ENCODE measurements at regions not wholly inside any gene's neighbourhood (a gene's known extent, or its start where the extent isn't known, plus 50 kb on each side); places are given as distances from the start of the nearest gene placed in this dataset.

GRCh38 chr12:126768517-126768916 lies 1498.5 kb upstream of the TMEM132C start:
- DNase-seq (ENCODE audit: low spot score), result no peak
- TF ChIP-seq, protein P1, sequence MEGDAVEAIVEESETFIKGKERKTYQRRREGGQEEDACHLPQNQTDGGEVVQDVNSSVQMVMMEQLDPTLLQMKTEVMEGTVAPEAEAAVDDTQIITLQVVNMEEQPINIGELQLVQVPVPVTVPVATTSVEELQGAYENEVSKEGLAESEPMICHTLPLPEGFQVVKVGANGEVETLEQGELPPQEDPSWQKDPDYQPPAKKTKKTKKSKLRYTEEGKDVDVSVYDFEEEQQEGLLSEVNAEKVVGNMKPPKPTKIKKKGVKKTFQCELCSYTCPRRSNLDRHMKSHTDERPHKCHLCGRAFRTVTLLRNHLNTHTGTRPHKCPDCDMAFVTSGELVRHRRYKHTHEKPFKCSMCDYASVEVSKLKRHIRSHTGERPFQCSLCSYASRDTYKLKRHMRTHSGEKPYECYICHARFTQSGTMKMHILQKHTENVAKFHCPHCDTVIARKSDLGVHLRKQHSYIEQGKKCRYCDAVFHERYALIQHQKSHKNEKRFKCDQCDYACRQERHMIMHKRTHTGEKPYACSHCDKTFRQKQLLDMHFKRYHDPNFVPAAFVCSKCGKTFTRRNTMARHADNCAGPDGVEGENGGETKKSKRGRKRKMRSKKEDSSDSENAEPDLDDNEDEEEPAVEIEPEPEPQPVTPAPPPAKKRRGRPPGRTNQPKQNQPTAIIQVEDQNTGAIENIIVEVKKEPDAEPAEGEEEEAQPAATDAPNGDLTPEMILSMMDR (IDR thresholded peaks at IDR 0.05), result no peak
- H3K27ac ChIP-seq, result no peak overlapping the region
- no peak overlapping the region for H3K4me3 ChIP-seq

GRCh38 chr12:126770188-126770587 lies 1496.8 kb upstream of the TMEM132C start:
- no peak overlapping the region for H3K27ac ChIP-seq
- no peak overlapping the region for H3K4me3 ChIP-seq
- DNase-seq (ENCODE audit: low spot score), result no peak
- TF ChIP-seq, protein P1 (IDR thresholded peaks at IDR 0.05), result no peak

GRCh38 chr12:126772171-126772864 lies 1494.7 kb upstream of the TMEM132C start:
- no peak for DNase-seq (ENCODE audit: low spot score)
- TF ChIP-seq, protein P1 (IDR thresholded peaks at IDR 0.05), result no peak
- no peak overlapping the region for H3K4me3 ChIP-seq
- H3K27ac ChIP-seq, result no peak overlapping the region

DNA sequence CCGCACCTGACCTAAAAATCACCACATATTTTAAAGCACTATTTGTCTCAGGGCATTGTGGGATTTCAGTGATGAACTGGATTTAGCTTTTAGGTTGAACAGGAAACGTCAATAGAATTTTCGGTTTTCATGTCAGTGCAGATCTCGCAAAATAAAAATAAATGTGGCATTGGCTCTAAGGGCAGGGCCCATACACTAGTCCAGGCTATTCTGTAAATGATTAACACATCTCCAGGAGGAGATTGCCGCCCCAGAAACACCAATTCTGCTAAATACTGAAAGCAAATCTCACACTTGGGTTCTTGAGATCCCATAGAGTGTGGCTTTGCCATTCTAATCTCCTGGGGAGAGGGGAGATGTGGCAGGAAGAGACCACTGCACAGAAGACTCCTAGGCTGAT lies 1494.0 kb upstream of the TMEM132C start:
- Histone ChIP-seq H3K4me3 (no peak overlapping the region), H3K27ac (no peak overlapping the region)
- no peak for DNase-seq (ENCODE audit: low spot score)
- TF ChIP-seq, protein P1 (IDR thresholded peaks at IDR 0.05), result no peak

GRCh38 chr12:126773491-126773890 lies 1493.5 kb upstream of the TMEM132C start:
- TF ChIP-seq, protein P1 (IDR thresholded peaks at IDR 0.05), result no peak
- DNase-seq (ENCODE audit: low spot score), result no peak
- Histone ChIP-seq H3K27ac (no peak overlapping the region), H3K4me3 (no peak overlapping the region)

- no peak for DNase-seq (ENCODE audit: low spot score)
- TF ChIP-seq, protein P1 (IDR thresholded peaks at IDR 0.05), result no peak
These were observed 1490.8 kb upstream of the TMEM132C start for GRCh38 chr12:126776026-126776655.

GRCh38 chr12:126780343-126780742 lies 1486.6 kb upstream of the TMEM132C start:
- no peak overlapping the region for H3K4me3 ChIP-seq
- no peak overlapping the region for H3K27ac ChIP-seq
- TF ChIP-seq, protein P1 (IDR thresholded peaks at IDR 0.05), result no peak
- no peak for DNase-seq (ENCODE audit: low spot score)

More at GRCh38 chr12:126776026-126776655, 1490.8 kb upstream of the TMEM132C start:
- H3K27ac ChIP-seq, result no peak overlapping the region
- H3K4me3 ChIP-seq, result no peak overlapping the region

Data from coronary artery (tissue), 2 donors.